Hepatocyte (in vitro differentiated cells): ENCODE measurements at regions not wholly inside any gene's neighbourhood (a gene's known extent, or its start where the extent isn't known, plus 50 kb on each side); places are given as distances from the start of the nearest gene placed in this dataset.

Experiments
- DNase-seq: peaks from one replicate; pipeline ENCODE4 v3.0.0-alpha.2; 2016; ENCODE audit warnings: low spot score
- H2AFZ ChIP-seq: fragments of 200-600 bp; sonication (generic); 2 replicates; pipeline ENCODE4 v1.6.0; 2016; ENCODE audit warnings: antibody characterized with exemption, mild to moderate bottlenecking
- H3K27ac ChIP-seq: fragments of 200-600 bp; sonication (generic); 2 replicates; pipeline ENCODE4 v1.5.1; 2016; ENCODE audit warnings: mild to moderate bottlenecking
- H3K27me3 ChIP-seq: fragments of 200-600 bp; sonication (generic); 2 replicates; pipeline ENCODE4 v1.6.1; 2016
- H3K36me3 ChIP-seq: fragments of 200-600 bp; sonication (generic); replicated peaks from 2 replicates; pipeline ENCODE4 v1.5.1; 2016; ENCODE audit warnings: low read depth; ENCODE audit not compliant: insufficient read depth
- H3K4me1 ChIP-seq: fragments of 200-600 bp; sonication (generic); 2 replicates; pipeline ENCODE4 v1.5.1; 2016; ENCODE audit warnings: mild to moderate bottlenecking, moderate library complexity; ENCODE audit not compliant: insufficient read depth
- H3K4me2 ChIP-seq: fragments of 200-600 bp; sonication (generic); 2 replicates; pipeline ENCODE4 v1.6.0; 2016
- H3K4me3 ChIP-seq: fragments of 200-600 bp; sonication (generic); 2 replicates; pipeline ENCODE4 v1.5.1; 2016; ENCODE audit warnings: mild to moderate bottlenecking
- H3K79me2 ChIP-seq: fragments of 200-600 bp; sonication (generic); 2 replicates; pipeline ENCODE4 v1.6.0; 2017; ENCODE audit warnings: mild to moderate bottlenecking
- H3K9me2 ChIP-seq: fragments of 200-600 bp; sonication (generic); replicated peaks from 2 replicates; pipeline ENCODE4 v1.6.0; 2017; ENCODE audit warnings: mild to moderate bottlenecking; ENCODE audit not compliant: insufficient read depth
- H3K9me3 ChIP-seq: fragments of 200-600 bp; sonication (generic); 2 replicates; pipeline ENCODE4 v1.5.1; 2016; ENCODE audit warnings: low read depth, mild to moderate bottlenecking
- H4K20me1 ChIP-seq: fragments of 200-600 bp; sonication (generic); 2 replicates; pipeline ENCODE4 v1.6.0; 2016; ENCODE audit warnings: mild to moderate bottlenecking; ENCODE audit not compliant: insufficient read depth, poor library complexity, severe bottlenecking
- CTCF ChIP-seq: fragments of 200-600 bp; sonication (generic); IDR thresholded peaks from 2 replicates; pipeline ENCODE4 v1.5.1; 2016; ENCODE audit warnings: antibody characterized with exemption, mild to moderate bottlenecking; ENCODE audit not compliant: poor library complexity
- EZH2 ChIP-seq: fragments of 200-600 bp; sonication (generic); IDR thresholded peaks from 2 replicates; pipeline ENCODE4 v1.6.1; 2016; ENCODE audit warnings: antibody characterized with exemption, mild to moderate bottlenecking, borderline replicate concordance
- EZH2phosphoT487 ChIP-seq: fragments of 200-600 bp; sonication (generic); IDR thresholded peaks from one replicate; pipeline ENCODE4 v1.6.1; 2018; ENCODE audit warnings: antibody characterized with exemption, mild to moderate bottlenecking, low read depth, moderate library complexity; ENCODE audit not compliant: unreplicated experiment, severe bottlenecking
- WGBS: methylation state at CpG from one replicate; pipeline ENCODE4 v1.1.6; 2016; ENCODE audit warnings: low lambda C conversion rate; ENCODE audit errors: missing lambda C conversion rate; 5-methylcytosine and 5-hydroxymethylcytosine counted together

- no peaks in the 10 kb centered on the region for H3K9me2 ChIP-seq
- H3K79me2 ChIP-seq, result no peaks in the 10 kb centered on the region
- TF ChIP-seq EZH2phosphoT487 (no peak), EZH2 (no peak)
- no peak overlapping the region for H3K4me3 ChIP-seq
- 73% methylated on average over 2 of the region's 2 CpGs for WGBS
- no peak for DNase-seq
- no peak overlapping the region for H3K4me2 ChIP-seq
- no peaks in the 10 kb centered on the region for H3K4me1 ChIP-seq
- no peaks in the 10 kb centered on the region for H3K9me3 ChIP-seq
- no peak overlapping the region for H2AFZ ChIP-seq
- no peaks in the 10 kb centered on the region for H3K27me3 ChIP-seq
- H3K27ac ChIP-seq, result no peak overlapping the region
- no peaks in the 10 kb centered on the region for H4K20me1 ChIP-seq
- no peaks in the 10 kb centered on the region for H3K36me3 ChIP-seq
These were observed 1058.0 kb upstream of the ADGRL4 start for GRCh38 chr1:80064524-80064923.

- no peaks in the 10 kb centered on the region for H3K36me3 ChIP-seq
- H3K27ac ChIP-seq, result no peak overlapping the region
- no peak overlapping the region for H2AFZ ChIP-seq
- no peaks in the 10 kb centered on the region for H3K4me1 ChIP-seq
- H3K4me2 ChIP-seq, result no peak overlapping the region
- H3K79me2 ChIP-seq, result no peaks in the 10 kb centered on the region
- 80% methylated on average over 4 of the region's 4 CpGs for WGBS
- H3K9me3 ChIP-seq, result no peaks in the 10 kb centered on the region
- no peaks in the 10 kb centered on the region for H4K20me1 ChIP-seq
- no peak for DNase-seq
- no peak for TF ChIP-seq EZH2
- no peak for TF ChIP-seq CTCF
- TF ChIP-seq EZH2phosphoT487, result no peak
- no peak overlapping the region for H3K4me3 ChIP-seq
- no peaks in the 10 kb centered on the region for H3K9me2 ChIP-seq
- no peaks in the 10 kb centered on the region for H3K27me3 ChIP-seq
These were observed 1053.4 kb upstream of the ADGRL4 start for GRCh38 chr1:80059940-80060339.

- TF ChIP-seq CTCF (no peak), EZH2 (no peak), EZH2phosphoT487 (no peak)
- H3K27ac ChIP-seq, result no peak overlapping the region
- H3K4me2 ChIP-seq, result no peak overlapping the region
- H3K36me3 ChIP-seq, result no peaks in the 10 kb centered on the region
- H3K79me2 ChIP-seq, result no peaks in the 10 kb centered on the region
- DNase-seq, result no peak
- H3K9me3 ChIP-seq, result no peaks in the 10 kb centered on the region
- no peaks in the 10 kb centered on the region for H4K20me1 ChIP-seq
- no peaks in the 10 kb centered on the region for H3K27me3 ChIP-seq
- H2AFZ ChIP-seq, result no peak overlapping the region
- no peaks in the 10 kb centered on the region for H3K9me2 ChIP-seq
- no peaks in the 10 kb centered on the region for H3K4me1 ChIP-seq
- H3K4me3 ChIP-seq, result no peak overlapping the region
These were observed 1049.6 kb upstream of the ADGRL4 start for GRCh38 chr1:80056179-80056578.

GRCh38 chr1:80054129-80054528, 1047.6 kb upstream of the ADGRL4 start:
- Histone ChIP-seq H3K36me3 (no peaks in the 10 kb centered on the region), H2AFZ (no peak overlapping the region), H3K4me1 (no peaks in the 10 kb centered on the region), H3K79me2 (no peaks in the 10 kb centered on the region), H4K20me1 (no peaks in the 10 kb centered on the region), H3K4me2 (no peak overlapping the region), H3K4me3 (no peak overlapping the region), H3K9me3 (no peaks in the 10 kb centered on the region), H3K9me2 (no peaks in the 10 kb centered on the region), H3K27ac (no peak overlapping the region), H3K27me3 (no peaks in the 10 kb centered on the region)
- peak; percentile 71 for DNase-seq
- 86% methylated on average over 7 of the region's 7 CpGs for WGBS
- TF ChIP-seq EZH2, result no peak
- TF ChIP-seq CTCF, result no peak
- TF ChIP-seq EZH2phosphoT487, result no peak
